ENCODE measurements at regions not wholly inside any gene's neighbourhood (a gene's known extent, or its start where the extent isn't known, plus 50 kb on each side); places are given as distances from the start of the nearest gene placed in this dataset.

DNA sequence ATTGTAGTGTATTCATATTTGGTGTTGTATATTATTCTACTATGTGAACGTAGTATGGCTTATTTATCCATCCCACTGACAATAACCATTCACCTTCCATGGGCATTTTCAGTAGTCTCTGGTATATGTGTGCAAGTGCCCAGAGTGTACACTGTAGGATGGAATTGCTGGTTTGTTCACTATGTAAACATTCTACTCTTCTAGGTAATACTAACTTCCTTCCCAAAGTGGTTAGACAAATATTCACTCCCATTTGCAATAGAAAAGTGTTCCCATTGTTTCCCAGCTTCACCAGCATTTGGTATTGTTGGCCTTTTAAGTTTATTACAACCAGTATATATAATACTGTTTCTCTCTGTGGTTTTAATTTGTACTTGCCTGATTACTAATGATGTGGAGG lies 153.7 kb downstream of the C7orf25 start:
- no peak for DNase-seq (ENCODE audit: low spot score)

DNA sequence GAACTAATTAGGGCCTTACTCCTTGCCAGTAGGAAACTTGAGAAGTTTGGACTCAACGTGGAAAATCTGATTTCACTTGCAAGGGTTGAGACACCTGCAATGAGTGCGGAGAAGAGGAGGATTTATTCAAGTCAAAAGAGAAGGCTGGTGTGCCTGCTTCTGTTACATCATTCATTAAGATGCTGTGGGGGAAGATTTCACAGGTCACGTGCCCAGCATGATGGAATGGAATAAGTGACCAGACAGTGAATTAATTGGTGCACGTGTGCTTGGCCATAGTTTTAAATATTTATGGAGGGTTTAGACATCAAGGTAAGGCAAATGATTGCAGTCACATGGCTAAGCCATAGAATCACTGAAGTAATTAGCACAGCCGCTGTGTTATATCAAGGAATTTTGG lies 155.0 kb downstream of the C7orf25 start:
- no peak for DNase-seq (ENCODE audit: low spot score)

DNA sequence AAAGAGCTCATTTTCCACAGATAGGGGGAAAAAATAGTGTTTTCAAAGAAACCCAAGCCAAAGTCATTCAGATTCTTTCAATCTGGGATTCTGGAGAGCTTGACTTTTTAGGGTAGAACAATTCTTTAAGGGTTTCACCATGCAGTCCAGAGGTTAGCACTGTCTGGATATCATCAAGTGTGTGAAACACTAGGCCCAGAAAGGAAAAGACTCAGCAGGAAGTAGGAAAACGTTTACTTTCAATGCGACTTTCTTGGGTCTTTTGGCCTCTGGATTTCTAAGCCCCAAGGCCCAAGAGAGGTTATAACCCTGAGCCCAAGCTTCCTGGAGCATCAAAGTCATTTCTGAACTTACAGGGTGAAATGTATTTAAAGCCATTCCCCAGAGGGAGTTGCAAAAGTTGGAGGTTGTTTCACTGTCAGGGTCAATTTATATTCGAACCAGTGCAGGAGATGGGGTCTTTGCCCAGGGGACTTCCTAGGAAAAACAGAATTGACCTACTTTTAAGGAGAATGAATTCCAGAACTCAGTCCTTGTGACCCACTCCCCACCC lies 158.0 kb downstream of the C7orf25 start:
- no peak for DNase-seq (ENCODE audit: low spot score)

DNA sequence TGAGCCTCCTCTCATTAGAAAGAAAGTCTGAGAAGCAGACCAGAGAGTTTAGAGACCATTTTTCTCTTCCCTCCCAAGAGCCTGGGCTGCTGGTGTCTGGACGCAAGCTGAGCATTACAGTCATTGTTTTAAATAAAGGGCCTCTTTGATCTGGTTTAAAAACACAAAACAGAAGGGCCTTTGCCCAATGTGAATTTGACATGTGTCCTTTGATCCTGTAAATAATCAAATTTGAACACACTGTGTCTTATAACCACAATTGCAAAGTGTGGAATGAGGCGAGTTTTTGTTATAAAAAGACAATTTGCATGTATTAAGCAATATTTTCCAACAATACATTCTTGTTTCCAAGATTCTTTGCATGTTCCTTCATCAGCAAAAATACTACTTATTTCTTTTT lies 158.5 kb downstream of the C7orf25 start:
- no peak for DNase-seq (ENCODE audit: low spot score)

DNA sequence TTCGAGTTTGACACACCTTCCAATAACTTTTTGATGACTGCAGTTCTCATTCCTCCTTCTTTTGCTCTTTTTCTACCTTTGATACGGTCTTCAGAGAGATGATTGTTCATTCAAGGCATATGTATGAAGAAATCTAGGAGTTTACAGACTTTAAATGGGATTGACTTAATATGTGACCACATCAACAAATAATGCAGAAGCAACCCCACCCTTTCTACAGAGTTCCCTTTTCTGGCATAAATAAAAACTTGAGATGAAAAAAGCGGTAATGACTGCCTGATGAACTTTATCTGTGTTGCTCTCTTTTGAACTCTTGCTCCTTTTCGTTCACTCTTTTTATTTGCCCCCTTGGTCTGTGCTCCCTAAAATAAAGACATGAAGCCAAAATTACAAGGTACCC lies 161.7 kb downstream of the C7orf25 start:
- DNase-seq (ENCODE audit: low spot score) = no peak

DNA sequence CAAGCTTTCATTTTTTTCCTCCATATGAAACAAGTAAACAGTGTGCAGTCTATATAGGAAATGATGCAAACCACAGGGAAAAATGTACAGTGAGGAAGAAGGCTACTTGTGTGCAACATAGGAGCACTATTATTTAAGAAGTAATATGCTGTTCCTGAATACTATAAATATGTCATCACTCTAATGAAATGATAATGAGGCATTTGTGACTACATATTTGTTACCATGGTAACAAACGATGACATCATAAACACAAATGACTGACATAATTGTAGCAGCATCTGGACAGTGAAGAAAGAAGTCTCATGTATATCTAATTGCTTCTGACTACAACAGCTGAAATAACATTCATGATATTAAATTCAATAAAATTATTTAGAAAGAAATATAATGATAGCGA lies 164.8 kb downstream of the C7orf25 start:
- no peak for DNase-seq (ENCODE audit: low spot score)

DNA sequence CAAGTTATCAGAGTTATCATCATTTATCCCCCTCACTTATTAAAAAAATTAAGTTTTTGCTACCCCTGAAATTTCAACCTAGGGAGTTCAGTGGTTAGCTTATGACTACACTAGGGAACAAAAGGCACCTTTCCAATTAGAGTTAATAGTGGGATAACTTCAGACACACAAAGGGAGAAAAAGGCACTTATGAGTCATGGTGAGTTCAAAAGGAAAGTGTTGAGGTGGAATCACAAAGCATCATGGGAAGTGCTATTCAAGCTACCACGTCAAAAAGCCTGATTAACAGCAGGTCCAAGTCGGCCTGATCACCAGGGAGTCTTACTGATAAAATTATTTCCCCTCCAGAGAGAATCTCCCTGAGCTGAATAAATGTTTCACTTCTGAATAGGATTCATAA lies 165.7 kb downstream of the C7orf25 start:
- no peak for DNase-seq (ENCODE audit: low spot score)

DNA sequence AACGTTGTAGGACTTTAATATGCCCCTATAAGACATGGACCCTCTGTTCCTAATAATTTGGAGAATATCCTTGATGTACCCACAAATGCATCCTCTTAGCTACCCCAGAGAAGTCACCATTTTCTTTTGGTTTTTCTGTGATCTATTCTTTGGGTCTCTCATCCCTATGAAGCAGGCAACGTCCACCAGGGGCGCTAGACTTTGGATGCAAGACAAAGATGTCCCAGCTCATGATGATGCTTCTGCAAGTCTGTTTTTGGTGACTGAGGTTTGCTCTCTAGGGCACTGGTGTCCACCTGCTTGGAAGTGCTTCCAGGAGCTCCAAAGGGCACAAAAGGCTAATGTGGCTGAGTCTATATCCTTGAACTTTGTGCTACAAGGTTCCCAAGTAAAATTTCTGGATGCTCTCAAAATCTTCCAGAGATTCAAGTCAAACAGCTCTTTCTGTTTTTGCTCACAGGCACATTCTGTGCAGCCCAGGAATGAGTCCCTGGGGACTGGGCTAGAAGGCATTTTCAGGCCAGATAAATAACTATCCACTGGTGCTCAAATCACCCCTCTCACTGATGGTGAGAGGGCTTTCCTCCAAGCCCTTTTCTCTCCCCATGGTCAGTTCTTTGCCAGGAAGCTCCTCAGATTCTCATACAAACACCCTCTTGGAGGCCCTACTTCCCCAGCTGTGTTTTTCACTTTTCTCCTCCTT lies 166.4 kb downstream of the C7orf25 start:
- DNase-seq (ENCODE audit: low spot score) = peak; percentile 24

DNA sequence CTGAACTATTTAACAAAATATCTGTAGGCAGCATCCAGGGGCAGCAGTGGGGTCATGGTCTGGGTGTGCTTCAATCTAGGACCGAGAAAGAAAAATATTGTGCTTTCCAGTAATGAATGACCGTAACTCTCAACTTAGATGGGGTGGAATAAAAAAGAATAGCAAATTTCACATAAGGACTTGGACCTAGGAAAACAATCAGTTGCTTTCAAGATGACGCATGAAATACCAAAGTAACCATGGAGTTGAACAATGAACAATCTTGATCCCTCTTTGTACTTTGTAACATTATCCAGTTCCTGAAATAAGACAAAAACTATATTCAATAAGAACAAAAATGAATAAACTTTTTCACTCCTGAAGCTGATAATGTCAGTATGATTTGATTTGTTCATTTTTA lies 167.1 kb downstream of the C7orf25 start:
- no peak for DNase-seq (ENCODE audit: low spot score)

DNA sequence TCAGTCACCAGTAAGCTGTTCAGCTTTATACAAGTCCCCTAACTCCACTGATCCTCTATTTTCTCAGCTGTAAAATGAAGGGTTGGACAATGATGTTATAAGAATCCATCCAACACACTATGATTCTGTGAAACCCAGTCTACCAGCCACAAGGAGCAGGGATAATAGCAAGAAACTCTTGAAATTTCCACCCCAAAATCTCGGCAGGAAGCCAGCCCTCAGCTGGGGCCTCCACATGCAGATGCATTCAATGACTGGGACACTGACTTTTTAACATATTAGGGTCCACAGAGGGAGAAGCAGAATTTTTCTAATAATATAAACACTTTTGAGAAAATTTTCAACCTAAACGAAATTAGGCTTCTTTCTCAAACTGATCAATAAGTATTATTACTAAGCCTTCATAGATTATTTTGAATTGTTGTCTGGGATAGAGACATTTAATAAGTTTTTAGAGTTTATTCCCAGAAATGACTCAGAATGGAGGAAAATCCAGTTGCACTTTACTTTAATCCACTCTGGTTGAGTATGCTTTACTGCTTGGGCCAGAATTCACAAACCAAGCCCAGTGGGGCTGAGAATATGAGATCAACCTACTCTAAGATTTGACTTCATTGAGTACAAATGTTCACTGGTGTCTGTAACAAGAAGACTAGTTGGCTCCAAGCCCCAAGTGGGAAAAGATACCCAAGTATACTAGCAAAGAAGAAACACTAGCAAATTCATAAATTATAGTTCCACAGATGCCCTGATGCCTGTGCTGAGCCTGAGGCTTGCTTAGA lies 168.6 kb downstream of the C7orf25 start:
- no peak for DNase-seq (ENCODE audit: low spot score)

DNA sequence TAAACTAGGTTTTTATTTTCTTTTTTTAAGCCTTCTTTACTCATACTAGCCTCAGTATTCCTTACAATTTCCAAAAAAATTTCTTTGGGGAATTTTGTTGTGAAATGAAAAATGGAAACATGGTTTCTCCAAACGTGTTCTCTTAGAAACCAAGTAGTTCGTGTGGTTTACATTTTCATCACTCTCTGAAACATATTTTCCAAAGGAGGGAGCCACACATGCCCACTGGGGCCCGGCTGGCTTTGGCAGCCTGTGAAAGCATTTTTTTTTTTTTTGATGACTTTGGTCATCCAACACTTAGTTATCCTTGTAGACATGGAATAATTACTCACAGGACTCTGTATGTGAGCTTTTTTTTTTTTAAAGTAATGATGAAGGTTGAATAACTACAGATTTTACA lies 169.6 kb downstream of the C7orf25 start:
- DNase-seq (ENCODE audit: low spot score) = no peak

DNA sequence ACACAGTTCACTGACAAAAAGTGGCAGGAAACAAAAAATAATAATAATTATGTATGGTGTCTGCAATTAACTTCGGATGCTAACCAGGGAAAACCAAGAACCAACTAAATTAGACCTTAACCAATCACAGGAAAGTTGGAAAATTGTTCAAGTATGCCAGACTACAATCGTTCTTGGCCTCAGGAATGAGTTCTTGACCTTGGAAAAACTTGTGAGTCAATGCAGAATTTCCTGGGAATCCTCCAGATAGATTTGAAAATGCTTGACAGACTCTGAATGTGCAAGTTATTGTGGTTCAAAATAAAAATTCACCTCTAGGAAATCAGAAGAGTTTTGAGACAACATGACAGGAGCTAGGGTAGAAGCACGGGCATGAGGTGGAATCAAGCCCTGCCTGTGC lies 171.5 kb downstream of the C7orf25 start:
- no peak for DNase-seq (ENCODE audit: low spot score)

DNA sequence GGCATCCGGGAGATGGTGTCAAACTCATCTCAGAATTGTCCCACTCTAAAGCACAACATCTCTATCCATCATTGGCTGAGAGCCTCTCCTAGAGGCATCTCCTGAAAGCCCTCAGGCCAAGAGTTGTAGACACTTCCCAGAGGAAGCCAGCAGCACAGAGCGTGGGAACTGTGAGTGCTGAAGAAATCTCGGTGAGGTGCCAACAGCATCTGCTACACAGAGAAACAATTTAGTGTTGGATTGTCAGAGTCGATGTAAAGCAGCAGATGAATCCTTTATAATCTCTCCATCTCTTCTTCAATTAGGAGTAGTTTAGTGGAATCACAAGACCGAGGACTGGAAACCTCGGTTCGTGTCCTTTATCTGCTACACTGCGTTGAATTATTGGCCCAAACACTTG lies 172.2 kb downstream of the C7orf25 start:
- DNase-seq (ENCODE audit: low spot score) = no peak

DNA sequence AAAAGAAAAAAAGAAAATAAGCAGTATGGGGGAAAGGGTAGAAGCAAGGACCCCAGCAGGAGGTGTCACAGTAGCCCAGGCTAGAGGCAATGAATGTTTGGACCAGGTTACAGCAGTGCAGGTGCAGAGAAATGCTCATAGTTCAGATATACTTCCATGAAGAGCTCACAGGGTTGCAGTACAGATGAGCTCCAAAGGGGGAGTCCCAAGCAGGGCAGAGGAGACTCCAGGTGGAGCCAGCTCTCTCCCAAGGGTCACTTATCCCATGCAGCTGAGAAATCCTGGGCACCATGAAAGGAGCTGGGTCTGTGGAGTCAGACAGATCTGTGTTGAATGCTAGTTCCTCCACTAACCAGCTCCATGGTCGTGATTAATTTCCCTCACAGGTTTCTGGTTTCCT lies 174.9 kb downstream of the C7orf25 start:
- DNase-seq (ENCODE audit: low spot score) = no peak

DNA sequence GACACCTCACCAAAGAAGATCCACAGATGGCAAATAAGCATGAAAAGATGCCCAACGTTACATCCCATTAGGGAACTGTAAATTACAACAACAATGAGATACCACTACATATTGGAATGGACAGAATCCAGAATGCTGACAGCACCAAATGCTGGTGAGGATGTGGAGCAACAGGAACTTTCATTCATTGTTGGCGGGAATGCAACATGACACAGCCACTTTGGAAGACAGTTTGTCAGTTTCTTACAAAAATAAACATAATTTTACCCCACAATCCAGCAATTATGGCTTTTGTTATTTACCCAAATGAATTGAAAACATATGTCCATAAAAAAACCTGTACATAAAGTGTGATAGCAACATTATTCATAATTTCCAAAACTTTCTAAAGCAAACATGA lies 176.8 kb downstream of the C7orf25 start:
- no peak for DNase-seq (ENCODE audit: low spot score)

DNA sequence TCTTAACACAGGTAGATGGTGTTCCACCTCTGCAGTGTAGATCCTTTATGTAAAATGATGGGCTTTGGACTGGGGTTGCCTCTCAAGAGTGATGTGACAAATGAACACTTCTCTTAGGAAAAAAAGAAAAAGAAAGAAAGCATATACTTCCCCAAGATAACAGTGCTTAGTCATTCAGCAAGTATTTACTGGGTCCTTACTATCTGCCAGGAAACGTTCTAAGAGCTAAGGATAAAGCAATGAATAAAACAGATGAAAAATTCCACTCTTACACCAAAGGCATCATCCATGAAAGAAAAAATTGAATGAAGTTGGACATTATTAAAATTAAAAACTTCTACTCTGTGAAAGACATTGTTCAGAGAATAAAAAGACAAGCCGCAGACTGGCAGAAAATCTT lies 177.3 kb downstream of the C7orf25 start:
- no peak for DNase-seq (ENCODE audit: low spot score)

DNA sequence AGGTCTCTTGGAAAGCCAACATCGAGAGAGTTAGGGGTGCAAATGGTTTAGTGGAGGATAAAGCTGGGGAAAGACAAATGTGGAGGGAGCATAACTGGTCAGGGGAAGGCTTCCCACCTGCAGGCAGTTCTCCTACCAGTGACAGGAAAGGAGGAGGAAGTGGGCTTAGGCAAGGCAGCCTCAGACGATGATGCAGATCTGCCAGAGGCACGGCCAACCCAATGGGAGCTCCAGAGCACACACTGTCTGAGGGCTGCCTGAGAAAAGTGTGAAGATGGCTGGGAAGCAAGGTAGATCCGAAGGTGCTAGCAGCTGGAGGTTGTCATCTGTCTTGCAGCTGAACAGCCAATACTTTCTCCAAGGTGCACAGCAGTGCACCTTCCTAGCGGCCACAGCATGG lies 178.8 kb downstream of the C7orf25 start:
- DNase-seq (ENCODE audit: low spot score) = no peak

DNA sequence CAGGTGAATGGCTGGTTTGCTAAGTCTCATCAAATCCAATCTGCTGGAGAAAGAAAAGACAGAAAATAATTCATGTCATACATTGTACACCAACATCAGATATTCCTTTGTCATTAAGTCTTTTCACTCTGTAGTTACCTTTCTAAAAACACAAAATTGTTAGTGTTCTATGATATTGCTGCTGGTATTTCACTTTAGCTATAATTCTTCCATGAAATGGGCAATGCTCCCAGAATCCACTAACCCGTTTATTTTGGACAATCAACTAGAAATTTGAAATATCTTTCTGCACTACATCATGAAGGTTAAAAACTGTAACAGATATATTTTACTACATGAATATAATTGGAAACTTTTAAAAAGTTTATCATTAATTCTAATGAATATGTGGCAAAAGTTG lies 181.3 kb downstream of the C7orf25 start:
- no peak for DNase-seq (ENCODE audit: low spot score)

DNA sequence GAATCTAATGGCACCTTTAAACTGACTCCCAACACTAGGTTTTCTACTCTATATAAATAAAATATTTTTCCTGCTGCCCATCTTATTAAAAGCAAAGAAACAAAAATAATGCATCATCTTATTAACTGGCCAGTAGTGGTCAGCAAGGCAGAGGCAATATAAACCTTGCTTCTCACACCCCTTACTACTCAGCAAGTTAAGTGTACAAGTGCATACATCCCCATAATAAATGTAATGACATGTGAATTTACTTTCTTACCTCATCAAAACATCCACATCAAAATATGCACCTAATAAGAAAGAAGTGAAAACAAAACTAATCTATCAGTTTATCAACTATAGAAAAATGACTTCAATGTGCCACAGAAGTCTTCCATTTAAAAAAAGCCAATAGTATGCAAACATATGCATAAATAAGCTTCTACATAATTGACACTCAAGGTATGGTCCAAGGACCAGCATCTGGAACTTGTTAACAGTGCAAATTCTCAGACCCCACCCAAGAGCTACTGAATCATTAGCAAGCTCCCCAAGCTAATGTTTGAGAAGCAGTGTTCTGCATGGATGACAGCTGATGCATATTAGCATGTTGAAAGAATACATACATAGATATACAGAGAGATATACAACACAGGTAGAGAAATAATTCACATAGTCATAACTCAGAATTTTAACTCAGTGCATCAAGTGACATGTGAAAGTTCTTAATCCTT lies 182.7 kb downstream of the C7orf25 start:
- no peak for DNase-seq (ENCODE audit: low spot score)

DNA sequence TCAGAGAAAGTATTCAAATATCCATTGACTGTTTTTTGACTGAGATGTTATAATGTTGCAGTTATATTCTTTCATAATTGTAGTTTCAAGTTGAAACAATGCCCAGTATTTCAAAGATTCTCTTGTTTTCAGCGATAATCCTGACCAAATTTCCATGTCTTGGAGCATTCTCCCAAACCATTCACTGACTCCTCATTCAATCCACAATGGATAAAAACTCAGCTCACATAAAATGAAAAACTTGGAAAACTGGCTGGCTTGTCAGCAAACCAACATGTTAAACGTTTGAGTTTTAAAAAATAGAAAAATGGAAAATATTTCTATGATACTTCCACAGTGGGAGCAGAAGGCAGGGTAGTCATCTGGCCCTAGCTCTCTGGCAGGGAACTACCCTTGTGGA lies 184.4 kb downstream of the C7orf25 start:
- no peak for DNase-seq (ENCODE audit: low spot score)

DNA sequence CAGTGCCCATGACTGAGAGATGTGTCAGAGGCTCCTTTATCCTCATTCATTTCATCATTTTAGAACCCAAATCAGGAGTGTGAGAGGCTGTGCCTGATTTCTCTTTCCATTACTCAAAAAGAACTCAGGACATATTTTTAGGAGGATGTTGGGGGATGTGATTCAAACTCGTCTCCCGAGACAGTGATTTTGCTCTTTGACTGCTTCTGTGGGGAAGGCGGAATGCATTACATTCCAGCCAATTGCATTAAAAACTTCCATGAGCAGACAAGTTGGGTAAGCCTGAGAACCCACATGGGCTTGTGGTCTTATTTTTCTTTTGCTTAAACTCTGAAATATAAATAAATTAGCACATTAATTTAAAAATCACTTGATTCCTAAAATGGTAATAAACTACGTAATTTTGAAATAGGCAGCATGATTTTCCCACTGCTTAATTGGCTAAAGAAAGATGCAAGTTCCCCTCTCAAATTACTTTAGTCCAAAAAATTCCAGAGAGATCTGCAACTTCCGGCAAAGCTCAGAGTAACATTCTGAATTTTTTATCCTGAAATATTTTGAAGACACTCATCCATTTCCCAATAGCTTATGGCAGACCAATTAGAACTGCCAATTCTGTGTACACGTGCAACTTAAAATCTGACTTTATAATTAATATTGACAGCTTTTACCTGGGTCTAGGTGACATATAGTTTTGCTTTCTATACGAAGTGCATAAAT lies 185.6 kb downstream of the C7orf25 start:
- DNase-seq (ENCODE audit: low spot score) = no peak

DNA sequence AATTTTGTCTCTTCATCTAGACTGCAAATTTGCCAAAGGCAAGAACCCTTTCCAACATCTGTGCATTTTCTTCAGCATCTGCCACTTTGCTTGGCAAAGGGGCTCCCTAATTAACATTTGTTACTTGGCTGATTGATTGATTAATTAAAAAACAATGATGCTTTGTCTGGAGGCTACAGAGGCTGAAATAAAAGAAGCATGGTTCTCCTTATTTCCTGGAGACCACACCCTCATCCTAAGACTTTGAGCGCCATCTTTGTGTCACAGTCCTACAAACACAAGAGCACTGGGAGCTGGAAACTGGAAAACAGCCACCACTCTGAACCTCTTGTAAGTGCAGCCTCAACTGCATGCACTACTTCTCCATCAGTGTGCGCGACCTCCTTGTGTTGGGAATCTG lies 189.2 kb downstream of the C7orf25 start:
- DNase-seq (ENCODE audit: low spot score) = no peak

Measured in mucosa of gallbladder (tissue), 1 donor.